DMS153 treated with DMSO at 0.1 percent for 48 hours (cell line): ENCODE measurements at regions not wholly inside any gene's neighbourhood (a gene's known extent, or its start where the extent isn't known, plus 50 kb on each side); places are given as distances from the start of the nearest gene placed in this dataset.
"Not testable (repeated sequence)": the region's sequence is repeated elsewhere in the genome, so short reads cannot be mapped to it uniquely, and the experiment has no call there.

Source experiments
- DNase-seq: peaks from one replicate; lab custom pipeline; 2025; ENCODE audit not compliant: unreplicated experiment; lab: John Stamatoyannopoulos, UW

GRCh38 chr2:42978887-42979415 is 186.6 kb upstream of the HAAO start:
- no peak for DNase-seq

DNA sequence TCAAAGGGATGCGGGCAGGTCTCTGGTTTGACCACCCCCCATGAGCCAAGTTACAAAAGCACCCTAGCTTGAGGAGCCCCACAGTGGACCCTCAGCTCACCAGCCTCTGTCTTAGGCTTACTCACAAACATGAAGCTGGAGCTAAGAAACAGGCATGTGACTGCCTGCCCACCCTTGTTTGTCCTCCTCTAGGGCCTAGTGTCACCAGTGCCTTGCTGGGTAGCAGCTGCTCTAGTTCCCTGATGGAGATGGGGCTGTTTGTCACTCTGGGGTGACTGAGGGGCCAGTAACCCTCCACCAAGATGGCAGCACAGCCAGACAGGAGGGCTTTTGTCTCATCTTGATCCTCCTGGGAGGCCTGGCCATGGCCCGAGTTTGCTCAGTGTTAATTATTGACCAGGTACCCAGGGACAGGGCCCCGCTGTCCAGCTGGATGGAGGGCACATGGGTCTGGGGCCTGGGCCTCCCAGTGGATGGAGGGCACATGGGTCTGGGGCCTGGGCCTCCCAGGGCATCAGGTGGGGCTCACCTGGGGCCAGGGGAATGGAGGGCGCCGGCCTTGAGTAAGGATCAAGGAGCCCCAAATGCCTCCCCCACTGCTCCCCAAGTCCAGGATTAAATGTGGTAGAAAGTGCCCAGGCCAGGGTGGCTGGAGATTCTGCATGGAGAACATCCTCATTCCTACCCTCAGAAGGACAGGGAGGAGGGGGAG is 185.9 kb upstream of the HAAO start:
- no peak for DNase-seq

DNA sequence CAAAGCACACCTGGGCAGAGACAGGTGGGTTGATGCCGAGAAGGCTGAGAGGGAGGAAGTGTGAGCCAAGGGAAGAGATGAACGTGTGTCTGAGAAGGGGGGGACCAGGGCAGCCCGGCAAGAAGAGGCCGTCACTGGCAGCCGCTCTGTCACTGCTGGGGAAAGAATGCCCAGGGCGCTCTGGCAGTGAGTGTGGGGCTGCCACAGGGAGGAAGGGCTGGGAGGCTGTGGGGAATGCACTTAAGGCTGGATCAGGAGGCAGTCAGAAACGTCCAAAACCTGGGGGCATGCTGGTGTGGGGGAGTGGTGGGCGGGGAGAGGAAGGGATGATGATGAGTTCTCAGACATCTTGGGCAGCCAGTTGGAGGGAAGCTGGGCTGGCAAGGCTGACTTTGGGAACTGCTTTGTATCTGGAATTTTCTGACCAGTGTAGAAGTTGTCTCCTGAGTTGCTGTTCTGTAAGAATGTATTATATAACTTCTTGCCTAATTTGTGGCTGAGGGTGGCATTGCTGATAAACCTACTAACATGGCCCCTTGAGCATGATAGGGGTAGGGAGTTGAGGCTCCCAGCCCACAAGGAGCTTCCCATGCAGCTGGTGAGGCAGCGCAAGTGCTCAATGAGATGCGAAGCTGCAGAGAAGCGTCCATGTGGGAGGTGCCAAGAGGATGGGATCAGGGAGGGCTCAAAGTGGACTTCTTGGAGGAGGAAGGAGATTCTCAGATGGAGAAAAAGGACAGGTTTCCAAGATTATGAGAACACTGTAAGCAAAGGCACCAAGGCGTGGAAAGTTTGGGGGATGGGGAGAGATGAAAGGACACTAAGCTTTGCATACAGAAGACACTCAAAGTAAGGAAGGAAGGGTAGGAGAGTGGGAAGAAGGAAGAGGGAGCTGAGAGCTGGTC is 185.1 kb upstream of the HAAO start:
- no peak for DNase-seq

DNA sequence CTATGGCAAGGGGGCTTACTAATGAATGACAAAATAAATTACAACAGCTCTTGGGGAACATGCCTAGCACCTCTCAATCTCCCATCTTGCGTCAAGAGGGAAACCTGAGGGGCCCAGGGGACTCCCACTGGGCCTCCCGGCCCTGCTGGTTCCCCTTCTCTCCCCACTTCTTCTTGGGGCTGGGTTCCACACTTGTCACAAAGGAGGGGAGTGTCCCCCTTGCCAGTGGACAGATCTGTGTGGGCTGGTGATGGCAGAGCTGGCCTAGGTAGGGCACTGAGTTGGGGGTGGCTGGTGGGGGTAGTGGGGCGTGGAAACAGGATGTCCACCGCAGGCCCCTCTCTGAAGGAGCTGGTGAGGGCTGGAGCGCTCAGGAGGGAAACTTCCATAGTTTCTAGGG is 184.0 kb upstream of the HAAO start:
- no peak for DNase-seq

DNA sequence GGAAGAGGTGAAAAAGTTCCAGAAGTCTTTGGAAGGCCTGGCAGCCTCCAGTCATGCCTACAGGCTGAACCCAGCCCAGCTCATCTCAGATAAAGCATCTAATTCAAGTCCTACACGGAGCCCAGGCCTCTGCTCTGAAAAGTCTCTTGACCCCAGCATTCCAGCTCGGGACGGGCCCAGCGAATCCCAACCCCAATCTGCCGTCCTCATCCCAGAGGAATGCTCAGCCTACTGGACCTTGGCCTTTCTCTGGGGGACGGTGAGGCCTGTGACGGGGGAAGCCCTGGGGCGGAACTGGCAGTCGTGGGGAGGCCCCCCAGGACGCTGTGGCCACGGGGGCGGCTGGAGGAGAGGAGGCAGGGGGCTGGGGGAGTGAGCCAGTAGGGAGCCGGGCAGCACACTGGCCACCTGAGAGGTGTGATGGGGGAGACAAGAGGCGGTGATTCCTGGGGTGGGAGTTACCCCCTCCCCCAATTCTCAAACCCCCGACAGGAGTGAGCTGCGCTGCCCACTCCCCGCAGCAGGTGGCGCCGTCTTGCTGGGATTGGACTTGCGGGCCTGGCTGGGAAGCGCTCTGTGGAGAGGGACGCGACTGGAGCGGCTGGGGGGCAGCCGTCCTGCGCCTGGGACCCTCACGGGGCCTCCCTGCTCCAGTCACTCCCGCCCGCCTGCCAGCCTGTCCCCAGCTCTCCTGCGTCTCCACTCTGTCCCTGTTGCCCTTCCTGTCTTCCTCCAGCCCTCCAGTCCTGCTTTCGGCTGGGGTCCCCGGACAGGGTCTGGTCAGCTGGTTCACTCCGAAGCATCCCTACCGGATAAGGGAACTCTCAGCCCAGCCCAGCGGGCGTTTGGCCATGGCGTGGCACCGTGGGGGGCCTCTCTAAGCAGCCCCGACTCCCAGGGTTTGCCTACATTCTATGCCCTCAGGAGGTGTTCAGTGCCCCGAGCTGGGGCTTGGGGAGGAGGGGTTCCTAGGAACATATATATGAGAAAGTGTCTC is 182.6 kb upstream of the HAAO start:
- no peak for DNase-seq

DNA sequence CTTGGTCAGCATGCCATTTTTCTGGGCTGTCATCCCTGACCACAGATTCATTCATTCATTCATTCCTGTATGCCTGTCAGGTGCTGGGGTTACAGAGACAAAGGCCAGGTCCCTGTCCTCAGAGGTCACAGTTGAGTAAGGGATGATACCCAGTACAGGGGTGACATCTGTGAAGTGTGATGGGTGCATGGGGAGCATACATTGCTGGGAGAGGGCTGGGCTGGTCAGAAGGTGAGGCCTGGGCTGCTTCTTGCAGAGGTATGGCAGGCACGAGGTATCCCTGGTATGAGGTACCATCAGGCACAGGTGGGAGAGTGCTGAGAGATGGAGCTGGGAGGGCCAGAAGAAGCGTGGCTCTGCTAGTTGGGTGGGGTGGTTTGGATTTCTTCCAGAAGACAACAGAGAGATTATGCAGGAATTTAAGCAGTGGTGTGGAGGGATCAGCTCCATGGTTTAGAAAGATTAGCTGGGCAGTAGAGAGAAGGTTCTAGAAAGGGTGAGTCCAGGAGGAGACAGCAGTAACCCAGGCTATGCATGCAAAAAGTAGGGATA is 181.9 kb upstream of the HAAO start:
- no peak for DNase-seq

- no peak for DNase-seq
Observed at GRCh38 chr2:42973726-42974125, 181.3 kb upstream of the HAAO start.

GRCh38 chr2:42972933-42973516 is 180.6 kb upstream of the HAAO start:
- not testable (repeated sequence) for DNase-seq

DNA sequence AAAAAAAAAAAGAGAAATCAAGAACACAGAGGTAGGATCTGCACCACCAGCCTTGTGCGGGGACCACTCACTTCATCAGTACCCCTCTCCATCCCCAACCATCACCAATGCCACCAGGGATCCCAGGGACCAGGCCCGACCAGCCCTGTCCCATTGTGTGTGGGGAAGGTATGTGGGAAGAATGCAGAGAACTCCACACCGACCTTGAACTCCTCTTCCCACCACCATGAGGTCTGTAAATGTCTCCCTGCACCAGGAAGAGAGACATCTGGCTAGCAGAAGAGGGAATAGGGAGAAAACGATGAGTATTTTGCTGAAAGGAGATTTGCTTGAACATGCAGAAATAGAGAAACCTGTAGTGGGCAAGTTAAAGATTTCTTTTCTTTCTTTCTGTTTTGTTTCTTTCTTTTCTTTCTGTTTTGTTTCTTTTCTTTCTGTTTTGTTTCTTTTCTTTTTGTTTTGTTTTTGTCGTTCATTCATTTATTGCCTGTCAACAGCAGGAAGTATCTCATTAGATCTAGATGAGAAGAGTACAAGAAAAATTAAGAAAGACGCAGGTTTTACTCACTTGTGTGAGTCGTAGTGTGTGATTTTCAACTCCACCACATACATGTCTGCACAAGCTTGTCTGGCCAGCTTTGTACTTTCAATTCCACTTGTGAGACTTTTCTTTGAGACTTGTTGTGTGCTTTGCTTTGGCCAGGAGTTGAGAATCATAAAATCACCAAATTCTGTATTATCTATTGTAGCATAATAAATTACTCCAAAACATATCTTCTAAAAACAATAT is 179.8 kb upstream of the HAAO start:
- DNase-seq = no peak

DNA sequence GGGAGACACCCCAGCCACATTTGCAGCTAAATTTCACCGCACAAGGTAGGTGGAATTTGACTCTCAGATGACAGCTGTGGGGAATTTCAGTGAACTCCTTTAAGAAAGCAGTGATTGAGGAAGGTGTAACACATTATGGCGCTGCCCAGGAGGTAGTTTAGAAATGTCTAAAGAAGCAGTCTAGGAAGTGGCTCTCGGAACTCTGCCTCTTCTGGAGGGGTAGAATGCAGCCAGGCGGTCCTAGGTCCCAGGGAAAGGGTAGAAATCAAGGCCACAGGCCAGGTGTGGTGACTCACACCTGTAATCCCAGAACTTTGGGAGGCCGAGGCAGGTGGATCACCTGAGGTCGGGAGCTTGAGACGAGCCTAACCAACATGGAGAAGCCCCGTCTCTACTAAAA is 179.0 kb upstream of the HAAO start:
- no peak for DNase-seq

- DNase-seq = no peak
Observed at GRCh38 chr2:42970151-42970550, 177.8 kb upstream of the HAAO start.

- no peak for DNase-seq
Observed at GRCh38 chr2:42969231-42970150, 177.1 kb upstream of the HAAO start.

GRCh38 chr2:42967959-42968674 is 175.7 kb upstream of the HAAO start:
- DNase-seq = no peak

GRCh38 chr2:42965910-42966309 is 173.5 kb upstream of the HAAO start:
- DNase-seq = no peak

DNA sequence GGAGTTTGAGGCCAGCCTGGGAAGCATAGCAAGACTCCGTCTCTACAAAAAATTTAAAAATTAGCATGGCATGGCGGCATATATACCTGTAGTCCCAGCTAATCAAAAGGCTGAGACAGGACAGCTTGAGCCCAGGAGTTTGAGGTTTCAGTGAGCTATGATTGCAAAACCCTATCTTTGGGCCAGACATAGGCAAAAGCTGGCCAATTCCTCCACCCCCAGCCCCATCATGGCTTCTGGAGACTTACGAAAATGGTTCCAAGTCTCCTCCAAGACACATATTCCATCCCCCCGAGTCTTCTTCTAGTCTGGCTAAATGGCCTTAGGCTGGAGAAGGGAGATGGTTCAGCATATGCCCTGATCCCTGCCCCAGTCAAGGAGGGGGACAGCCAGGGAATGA is 172.8 kb upstream of the HAAO start:
- DNase-seq = no peak

- no peak for DNase-seq
Observed at GRCh38 chr2:42964439-42965083, 172.2 kb upstream of the HAAO start.

DNA sequence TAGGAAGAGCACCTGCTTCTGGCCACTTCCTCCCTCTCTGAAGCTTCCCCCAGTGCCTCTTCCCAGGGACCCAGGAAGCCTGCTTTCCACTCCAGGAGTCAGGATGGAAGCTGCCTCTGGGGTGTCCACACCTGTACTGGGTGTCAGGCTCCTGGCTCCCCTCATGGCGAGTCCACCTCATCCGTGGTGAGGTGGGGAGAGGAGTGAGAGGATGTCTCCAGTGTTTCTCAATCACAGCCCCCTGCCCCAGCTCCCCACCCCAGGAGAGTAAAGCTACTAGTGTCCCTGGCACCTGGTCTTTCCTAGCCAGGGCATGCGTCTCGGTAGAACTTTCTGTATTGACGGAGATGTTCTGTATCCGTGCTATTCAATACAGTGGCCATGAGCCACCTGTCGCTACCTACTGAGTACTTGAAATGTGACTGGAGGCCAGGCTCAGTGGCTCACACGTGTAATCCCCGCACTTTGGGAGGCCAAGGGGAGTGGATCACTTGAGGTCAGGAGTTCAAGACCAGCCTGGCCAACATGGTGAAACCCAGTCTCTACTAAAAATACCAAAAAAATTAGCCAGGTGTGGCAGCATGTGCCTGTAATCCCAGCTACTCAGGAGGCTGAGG is 171.2 kb upstream of the HAAO start:
- no peak for DNase-seq
